HL-60 (cell line): ENCODE measurements at regions not wholly inside any gene's neighbourhood (a gene's known extent, or its start where the extent isn't known, plus 50 kb on each side); places are given as distances from the start of the nearest gene placed in this dataset.

Experiments used
- DNase-seq, 2 experiments: peaks; one replicate each; pipeline ENCODE4 v3.0.0-alpha.2; 2010 to 2020; ENCODE audit warnings: low read depth in 1 of 2, low spot score in 1 of 2
- H3K27ac ChIP-seq: fragments of 250-450 bp; sonication (Bioruptor Pico); replicated peaks from 2 replicates; pipeline ENCODE4 v1.5.1; 2020; ENCODE audit warnings: mild to moderate bottlenecking, moderate library complexity
- H3K27me3 ChIP-seq: fragments of 250-450 bp; sonication (Bioruptor Pico); 2 replicates; pipeline ENCODE4 v1.5.1; 2021; ENCODE audit warnings: mild to moderate bottlenecking, moderate library complexity; ENCODE audit not compliant: insufficient read depth, poor library complexity, severe bottlenecking
- H3K4me3 ChIP-seq: replicated peaks from 2 replicates; pipeline ENCODE4 v1.5.1; 2011; ENCODE audit warnings: mild to moderate bottlenecking, control low read depth, low read length; ENCODE audit not compliant: insufficient read depth
- GABPA ChIP-seq: IDR thresholded peaks from 2 replicates; pipeline ENCODE4 v1.6.1; 2012; ENCODE audit warnings: low read depth
- POLR2AphosphoS5 ChIP-seq: IDR thresholded peaks from 2 replicates; pipeline ENCODE4 v1.6.1; 2012; ENCODE audit warnings: low read depth
- SPI1 ChIP-seq: IDR thresholded peaks from 2 replicates; pipeline ENCODE4 v1.6.1; 2012; ENCODE audit warnings: low read depth, mild to moderate bottlenecking, borderline replicate concordance
- TF ChIP-seq, protein P1 (sequence below): IDR thresholded peaks from one replicate; pipeline ENCODE4 v1.5.1; 2011; ENCODE audit warnings: low read length, control low read depth, inconsistent platforms; ENCODE audit not compliant: insufficient read depth
- TF ChIP-seq, protein P2 (sequence below): IDR thresholded peaks from 2 replicates; pipeline ENCODE4 v1.6.1; 2012; ENCODE audit warnings: low read depth; ENCODE audit not compliant: insufficient replicate concordance

DNA sequence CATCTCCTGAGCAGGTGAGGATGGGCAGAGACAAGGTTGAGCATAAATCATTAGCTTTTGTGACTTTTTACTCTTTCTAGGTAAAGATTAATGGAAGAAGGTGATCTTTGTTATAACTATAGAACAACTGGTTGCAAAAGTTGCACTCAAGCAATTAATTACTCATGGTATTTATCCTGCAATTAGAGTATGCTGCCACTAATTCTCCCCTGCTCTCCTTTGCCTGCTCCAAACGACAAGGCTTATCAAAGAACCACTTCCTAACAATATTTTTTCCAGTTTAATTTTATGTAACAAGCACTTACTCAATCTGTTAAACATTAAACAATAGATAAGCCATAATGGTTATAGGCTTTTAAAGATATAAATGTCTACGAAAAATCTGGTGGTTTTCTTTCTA, 189.9 kb upstream of the PELI2 start:
- H3K4me3 ChIP-seq: no peak overlapping the region
- H3K27ac ChIP-seq: no peak overlapping the region
- DNase-seq: no peak
- TF ChIP-seq SPI1 (no peak), GABPA (no peak), POLR2AphosphoS5 (no peak)
- TF ChIP-seq, protein P1, sequence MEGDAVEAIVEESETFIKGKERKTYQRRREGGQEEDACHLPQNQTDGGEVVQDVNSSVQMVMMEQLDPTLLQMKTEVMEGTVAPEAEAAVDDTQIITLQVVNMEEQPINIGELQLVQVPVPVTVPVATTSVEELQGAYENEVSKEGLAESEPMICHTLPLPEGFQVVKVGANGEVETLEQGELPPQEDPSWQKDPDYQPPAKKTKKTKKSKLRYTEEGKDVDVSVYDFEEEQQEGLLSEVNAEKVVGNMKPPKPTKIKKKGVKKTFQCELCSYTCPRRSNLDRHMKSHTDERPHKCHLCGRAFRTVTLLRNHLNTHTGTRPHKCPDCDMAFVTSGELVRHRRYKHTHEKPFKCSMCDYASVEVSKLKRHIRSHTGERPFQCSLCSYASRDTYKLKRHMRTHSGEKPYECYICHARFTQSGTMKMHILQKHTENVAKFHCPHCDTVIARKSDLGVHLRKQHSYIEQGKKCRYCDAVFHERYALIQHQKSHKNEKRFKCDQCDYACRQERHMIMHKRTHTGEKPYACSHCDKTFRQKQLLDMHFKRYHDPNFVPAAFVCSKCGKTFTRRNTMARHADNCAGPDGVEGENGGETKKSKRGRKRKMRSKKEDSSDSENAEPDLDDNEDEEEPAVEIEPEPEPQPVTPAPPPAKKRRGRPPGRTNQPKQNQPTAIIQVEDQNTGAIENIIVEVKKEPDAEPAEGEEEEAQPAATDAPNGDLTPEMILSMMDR: no peak
- TF ChIP-seq, protein P2, sequence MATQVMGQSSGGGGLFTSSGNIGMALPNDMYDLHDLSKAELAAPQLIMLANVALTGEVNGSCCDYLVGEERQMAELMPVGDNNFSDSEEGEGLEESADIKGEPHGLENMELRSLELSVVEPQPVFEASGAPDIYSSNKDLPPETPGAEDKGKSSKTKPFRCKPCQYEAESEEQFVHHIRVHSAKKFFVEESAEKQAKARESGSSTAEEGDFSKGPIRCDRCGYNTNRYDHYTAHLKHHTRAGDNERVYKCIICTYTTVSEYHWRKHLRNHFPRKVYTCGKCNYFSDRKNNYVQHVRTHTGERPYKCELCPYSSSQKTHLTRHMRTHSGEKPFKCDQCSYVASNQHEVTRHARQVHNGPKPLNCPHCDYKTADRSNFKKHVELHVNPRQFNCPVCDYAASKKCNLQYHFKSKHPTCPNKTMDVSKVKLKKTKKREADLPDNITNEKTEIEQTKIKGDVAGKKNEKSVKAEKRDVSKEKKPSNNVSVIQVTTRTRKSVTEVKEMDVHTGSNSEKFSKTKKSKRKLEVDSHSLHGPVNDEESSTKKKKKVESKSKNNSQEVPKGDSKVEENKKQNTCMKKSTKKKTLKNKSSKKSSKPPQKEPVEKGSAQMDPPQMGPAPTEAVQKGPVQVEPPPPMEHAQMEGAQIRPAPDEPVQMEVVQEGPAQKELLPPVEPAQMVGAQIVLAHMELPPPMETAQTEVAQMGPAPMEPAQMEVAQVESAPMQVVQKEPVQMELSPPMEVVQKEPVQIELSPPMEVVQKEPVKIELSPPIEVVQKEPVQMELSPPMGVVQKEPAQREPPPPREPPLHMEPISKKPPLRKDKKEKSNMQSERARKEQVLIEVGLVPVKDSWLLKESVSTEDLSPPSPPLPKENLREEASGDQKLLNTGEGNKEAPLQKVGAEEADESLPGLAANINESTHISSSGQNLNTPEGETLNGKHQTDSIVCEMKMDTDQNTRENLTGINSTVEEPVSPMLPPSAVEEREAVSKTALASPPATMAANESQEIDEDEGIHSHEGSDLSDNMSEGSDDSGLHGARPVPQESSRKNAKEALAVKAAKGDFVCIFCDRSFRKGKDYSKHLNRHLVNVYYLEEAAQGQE: no peak
- no peaks in the 10 kb centered on the region for H3K27me3 ChIP-seq

DNA sequence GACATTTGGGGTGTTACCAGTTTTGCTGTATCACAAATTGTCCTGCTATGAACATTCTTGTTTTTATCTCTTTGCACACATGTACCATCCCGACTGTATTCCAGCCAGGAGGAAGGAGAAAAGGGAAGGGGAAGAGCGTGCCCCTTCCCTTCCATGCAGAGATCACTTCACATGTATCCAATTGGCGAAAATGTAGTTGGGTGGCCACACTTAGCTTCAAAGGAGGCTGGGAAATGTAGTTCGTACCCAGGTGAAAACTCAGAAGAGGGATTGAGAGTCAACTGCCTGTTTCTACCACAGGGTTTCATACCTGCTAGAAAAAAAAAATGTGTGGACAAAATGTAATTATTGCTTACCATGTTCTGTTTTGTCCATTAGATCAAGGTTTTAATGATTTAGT, 189.1 kb upstream of the PELI2 start:
- TF ChIP-seq SPI1: no peak
- TF ChIP-seq, protein P2: no peak
- no peak for TF ChIP-seq POLR2AphosphoS5
- TF ChIP-seq, protein P1: no peak
- no peak for TF ChIP-seq GABPA
- H3K27ac ChIP-seq: no peak overlapping the region
- DNase-seq: no peak
- no peak overlapping the region for H3K4me3 ChIP-seq
- no peaks in the 10 kb centered on the region for H3K27me3 ChIP-seq

DNA sequence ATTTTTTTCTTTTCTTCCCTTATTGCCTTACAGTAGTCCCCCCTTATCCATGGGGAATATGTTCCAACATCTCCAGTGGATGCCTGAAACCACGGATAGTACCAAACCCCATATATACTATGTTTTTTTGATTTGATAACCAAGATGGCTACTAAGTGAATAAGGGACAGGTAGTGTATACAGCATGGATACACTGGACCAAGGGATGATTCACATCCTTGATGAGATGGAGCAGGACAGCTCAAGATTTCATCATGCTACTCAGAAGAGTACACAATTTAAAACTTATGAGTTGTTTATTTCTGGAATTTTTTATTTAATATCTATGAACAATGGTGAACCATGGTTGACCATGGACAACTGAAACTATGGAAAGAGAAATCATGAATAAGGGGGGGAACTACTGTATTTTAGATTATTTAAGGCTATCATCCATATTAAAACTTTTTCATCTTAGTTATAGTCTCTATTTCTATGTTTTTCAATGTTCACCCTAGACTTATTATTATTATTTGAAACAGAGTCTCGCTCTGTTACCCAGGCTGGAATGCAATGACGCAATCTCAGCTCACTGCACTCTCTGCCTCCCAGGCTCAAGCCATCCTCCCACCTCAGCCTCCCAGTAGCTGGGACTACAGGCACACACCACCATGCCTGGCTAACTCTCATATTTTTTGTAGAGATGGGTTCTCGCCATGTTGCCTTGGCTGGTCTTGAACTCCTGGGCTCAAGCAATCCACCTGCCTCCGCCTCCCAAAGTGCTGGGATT, 188.0 kb upstream of the PELI2 start:
- no peak overlapping the region for H3K27ac ChIP-seq
- no peaks in the 10 kb centered on the region for H3K27me3 ChIP-seq
- H3K4me3 ChIP-seq: no peak overlapping the region
- TF ChIP-seq, protein P2: no peak
- no peak for TF ChIP-seq POLR2AphosphoS5
- TF ChIP-seq, protein P1: no peak
- TF ChIP-seq GABPA: no peak
- no peak for TF ChIP-seq SPI1
- DNase-seq: no peak
